Right lobe of liver (tissue), 4 donors: ENCODE measurements at regions not wholly inside any gene's neighbourhood (a gene's known extent, or its start where the extent isn't known, plus 50 kb on each side); places are given as distances from the start of the nearest gene placed in this dataset.

ENCODE experiments used
- CTCF ChIP-seq, 4 donors: fragments of 200-600 bp in 3 of 4; fragments of 450-650 bp in 1 of 4; IDR thresholded peaks; one replicate each; pipeline versions ENCODE4 v1.5.1 to v1.8.0; 2016 to 2022; ENCODE audit warnings: antibody characterized with exemption in 4 of 4, mild to moderate bottlenecking in 2 of 4
- POLR2A ChIP-seq: fragments of 450-650 bp; IDR thresholded peaks from one replicate; pipeline ENCODE4 v1.6.1; 2017; ENCODE audit warnings: antibody characterized with exemption, mild to moderate bottlenecking
- donor health status: DM: no; HTN: no; CAD: no.
- donor health status: DM: no; HTN: no; CAD: no.
- donor health status: DM: no; HTN: yes; CAD: no.

DNA sequence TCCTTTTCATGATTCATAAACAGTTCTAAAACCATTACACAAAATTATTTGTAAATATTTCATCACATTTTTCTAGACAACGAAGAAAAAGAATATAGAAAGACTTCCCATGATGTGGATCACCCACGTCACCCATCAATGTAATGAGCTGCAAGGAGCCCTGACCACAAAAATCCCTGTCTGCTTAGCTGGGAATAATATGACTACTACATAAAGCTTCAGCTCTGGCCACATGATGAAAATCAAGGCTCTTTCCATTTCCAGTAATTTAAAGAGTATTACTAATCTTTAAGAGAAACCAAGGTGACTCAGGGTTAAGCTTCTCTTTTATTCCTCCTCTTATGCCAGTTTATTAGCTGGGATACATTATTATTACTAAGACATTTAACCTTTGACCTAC, 180.8 kb upstream of the CACNA2D1 start:
- TF ChIP-seq CTCF (IDR thresholded peaks at IDR 0.05), result no peak
- TF ChIP-seq POLR2A, result no peak
